RWPE1 (cell line): ENCODE measurements at regions not wholly inside any gene's neighbourhood (a gene's known extent, or its start where the extent isn't known, plus 50 kb on each side); places are given as distances from the start of the nearest gene placed in this dataset.

Experiments used
- CTCF ChIA-PET: fragments of 350-600 bp; sonication (Branson Sonifier 250); formaldehyde crosslinking; extraction: SDS; loops from one replicate; lab custom pipeline; 2021; lab: Yijun Ruan, JAX
- POLR2A ChIA-PET: fragments of 400-600 bp; formaldehyde crosslinking; extraction: SDS; loops from one replicate; lab custom pipeline; 2020; ENCODE audit warnings: antibody characterized with exemption; ENCODE audit not compliant: low non-redundant PET; lab: Yijun Ruan, JAX
- DNase-seq: peaks from one replicate; pipeline ENCODE4 v3.0.0; 2012; ENCODE audit warnings: low spot score
- H3K27ac ChIP-seq: fragments of 450-650 bp; 2 replicates; pipeline ENCODE4 v1.5.1; 2017
- CTCF ChIP-seq: fragments of 450-650 bp; conservative IDR thresholded peaks from 2 replicates; pipeline ENCODE4 v1.5.1; 2017; ENCODE audit warnings: low read depth, mild to moderate bottlenecking

- CTCF ChIA-PET, result no interaction called here
- DNase-seq, result no peak
- no peak for TF ChIP-seq CTCF
- H3K27ac ChIP-seq, result no peak overlapping the region
- POLR2A ChIA-PET, result no interaction called here
Measured at GRCh38 chr5:96035796-96036195, 74.1 kb upstream of the ELL2 start.

- H3K27ac ChIP-seq, result no peak overlapping the region
- TF ChIP-seq CTCF, result no peak
- POLR2A ChIA-PET, result no interaction called here
- no peak for DNase-seq
- CTCF ChIA-PET, result no interaction called here
Measured at GRCh38 chr5:96033116-96033515, 71.5 kb upstream of the ELL2 start.

GRCh38 chr5:96031811-96032261 is 70.2 kb upstream of the ELL2 start:
- H3K27ac ChIP-seq, result no peak overlapping the region
- peak; percentile 70 for DNase-seq
- no peak for TF ChIP-seq CTCF
- POLR2A ChIA-PET, result no interaction called here
- CTCF ChIA-PET, result interaction anchor here (0.6 kb wide), 1 partner anchor 36 kb away, joined by 3 read pairs; no protein-coding TSS in a partner anchor

GRCh38 chr5:96031180-96031579 is 69.5 kb upstream of the ELL2 start:
- DNase-seq, result no peak
- ChIA-PET POLR2A (no interaction called here), CTCF (interaction anchor here (0.6 kb wide), 2 partner anchors 189 to 214 kb away, joined by 3 to 4 read pairs; no protein-coding TSS in a partner anchor)
- no peak overlapping the region for H3K27ac ChIP-seq
- no peak for TF ChIP-seq CTCF

- TF ChIP-seq CTCF, result no peak
- no peak overlapping the region for H3K27ac ChIP-seq
- ChIA-PET CTCF (interaction anchor here (0.7 kb wide), 1 partner anchor 65 kb away, joined by 3 read pairs; the partner anchor contains the start of gene ELL2), POLR2A (interaction anchor here (0.6 kb wide), 1 partner anchor 23 kb away, joined by 3 read pairs; no protein-coding TSS in a partner anchor)
- DNase-seq, result peak; percentile 70
Measured at GRCh38 chr5:96026406-96027041, 64.9 kb upstream of the ELL2 start.

GRCh38 chr5:96024683-96025475 is 63.2 kb upstream of the ELL2 start:
- TF ChIP-seq CTCF, result no peak
- no peak overlapping the region for H3K27ac ChIP-seq
- ChIA-PET CTCF (interaction anchor here (0.6 to 0.8 kb wide), 2 partner anchors 312 kb away, joined by 3 to 4 read pairs; no protein-coding TSS in a partner anchor), POLR2A (no interaction called here)
- no peak for DNase-seq
